IPS-18a (cell line): ENCODE measurements at regions not wholly inside any gene's neighbourhood (a gene's known extent, or its start where the extent isn't known, plus 50 kb on each side); places are given as distances from the start of the nearest gene placed in this dataset.

ENCODE experiments used
- H3K27ac ChIP-seq: one replicate; pipeline ENCODE4 v1.5.1; 2013; ENCODE audit warnings: low read length
- H3K27me3 ChIP-seq: one replicate; pipeline ENCODE4 v1.6.1; 2013; ENCODE audit warnings: mild to moderate bottlenecking, low read length; ENCODE audit not compliant: control insufficient read depth, insufficient read depth
- H3K36me3 ChIP-seq: one replicate; pipeline ENCODE4 v1.6.1; 2013; ENCODE audit warnings: low read depth, low read length; ENCODE audit not compliant: control insufficient read depth
- H3K4me1 ChIP-seq: one replicate; pipeline ENCODE4 v1.6.1; 2013; ENCODE audit warnings: low read depth, low read length; ENCODE audit not compliant: control insufficient read depth
- H3K4me3 ChIP-seq: one replicate; pipeline ENCODE4 v1.5.1; 2013; ENCODE audit warnings: low read length
- H3K9ac ChIP-seq: one replicate; pipeline ENCODE4 v1.6.1; 2013; ENCODE audit warnings: mild to moderate bottlenecking, low read length, moderate library complexity
- H3K9me3 ChIP-seq: one replicate; pipeline ENCODE4 v1.6.1; 2013; ENCODE audit warnings: low read depth, low read length; ENCODE audit not compliant: control insufficient read depth

GRCh38 chr12:30263434-30263833 lies 432.2 kb downstream of the IPO8 start:
- H3K27me3 ChIP-seq: no peaks in the 10 kb centered on the region
- no peaks in the 10 kb centered on the region for H3K4me1 ChIP-seq
- no peaks in the 10 kb centered on the region for H3K9me3 ChIP-seq
- no peak overlapping the region for H3K4me3 ChIP-seq
- H3K9ac ChIP-seq: no peak overlapping the region
- no peaks in the 10 kb centered on the region for H3K36me3 ChIP-seq
- H3K27ac ChIP-seq: no peak overlapping the region

- H3K9me3 ChIP-seq: no peaks in the 10 kb centered on the region
- H3K27me3 ChIP-seq: no peaks in the 10 kb centered on the region
- H3K4me1 ChIP-seq: no peaks in the 10 kb centered on the region
- H3K9ac ChIP-seq: no peak overlapping the region
- H3K27ac ChIP-seq: no peak overlapping the region
- no peaks in the 10 kb centered on the region for H3K36me3 ChIP-seq
- H3K4me3 ChIP-seq: no peak overlapping the region
Measured at GRCh38 chr12:30257618-30258017, 438.1 kb downstream of the IPO8 start.

GRCh38 chr12:30251546-30251945 lies 444.1 kb downstream of the IPO8 start:
- no peaks in the 10 kb centered on the region for H3K9me3 ChIP-seq
- H3K9ac ChIP-seq: no peak overlapping the region
- no peaks in the 10 kb centered on the region for H3K27me3 ChIP-seq
- H3K27ac ChIP-seq: no peak overlapping the region
- no peaks in the 10 kb centered on the region for H3K36me3 ChIP-seq
- H3K4me3 ChIP-seq: no peak overlapping the region
- peaks cover 7% of the 10 kb centered on the region for H3K4me1 ChIP-seq

GRCh38 chr12:30243426-30243825 lies 452.2 kb downstream of the IPO8 start:
- no peaks in the 10 kb centered on the region for H3K27me3 ChIP-seq
- no peak overlapping the region for H3K4me3 ChIP-seq
- H3K4me1 ChIP-seq: no peaks in the 10 kb centered on the region
- no peak overlapping the region for H3K27ac ChIP-seq
- no peaks in the 10 kb centered on the region for H3K36me3 ChIP-seq
- H3K9me3 ChIP-seq: no peaks in the 10 kb centered on the region
- H3K9ac ChIP-seq: no peak overlapping the region

- H3K36me3 ChIP-seq: no peaks in the 10 kb centered on the region
- no peaks in the 10 kb centered on the region for H3K9me3 ChIP-seq
- H3K9ac ChIP-seq: no peak overlapping the region
- H3K27ac ChIP-seq: no peak overlapping the region
- no peaks in the 10 kb centered on the region for H3K4me1 ChIP-seq
- H3K4me3 ChIP-seq: no peak overlapping the region
- no peaks in the 10 kb centered on the region for H3K27me3 ChIP-seq
Measured at GRCh38 chr12:30219047-30219446, 435.3 kb upstream of the TMTC1 start.

- no peak overlapping the region for H3K4me3 ChIP-seq
- H3K9me3 ChIP-seq: no peaks in the 10 kb centered on the region
- H3K9ac ChIP-seq: no peak overlapping the region
- H3K27ac ChIP-seq: no peak overlapping the region
- no peaks in the 10 kb centered on the region for H3K27me3 ChIP-seq
- no peaks in the 10 kb centered on the region for H3K36me3 ChIP-seq
- H3K4me1 ChIP-seq: no peaks in the 10 kb centered on the region
Measured at GRCh38 chr12:30218073-30218472, 434.3 kb upstream of the TMTC1 start.

GRCh38 chr12:30213166-30213565 lies 429.4 kb upstream of the TMTC1 start:
- H3K9me3 ChIP-seq: no peaks in the 10 kb centered on the region
- H3K4me1 ChIP-seq: no peaks in the 10 kb centered on the region
- H3K27me3 ChIP-seq: no peaks in the 10 kb centered on the region
- H3K36me3 ChIP-seq: no peaks in the 10 kb centered on the region
- no peak overlapping the region for H3K27ac ChIP-seq
- H3K9ac ChIP-seq: no peak overlapping the region
- H3K4me3 ChIP-seq: no peak overlapping the region

GRCh38 chr12:30211743-30212142 lies 428.0 kb upstream of the TMTC1 start:
- no peak overlapping the region for H3K27ac ChIP-seq
- no peaks in the 10 kb centered on the region for H3K9me3 ChIP-seq
- no peaks in the 10 kb centered on the region for H3K27me3 ChIP-seq
- H3K9ac ChIP-seq: no peak overlapping the region
- H3K36me3 ChIP-seq: no peaks in the 10 kb centered on the region
- H3K4me1 ChIP-seq: no peaks in the 10 kb centered on the region
- no peak overlapping the region for H3K4me3 ChIP-seq

GRCh38 chr12:30203981-30204380 lies 420.2 kb upstream of the TMTC1 start:
- no peaks in the 10 kb centered on the region for H3K36me3 ChIP-seq
- no peaks in the 10 kb centered on the region for H3K9me3 ChIP-seq
- no peaks in the 10 kb centered on the region for H3K4me1 ChIP-seq
- H3K4me3 ChIP-seq: no peak overlapping the region
- no peak overlapping the region for H3K27ac ChIP-seq
- no peaks in the 10 kb centered on the region for H3K27me3 ChIP-seq
- no peak overlapping the region for H3K9ac ChIP-seq

GRCh38 chr12:30202521-30203254 lies 418.9 kb upstream of the TMTC1 start:
- no peak overlapping the region for H3K27ac ChIP-seq
- no peak overlapping the region for H3K9ac ChIP-seq
- no peaks in the 10 kb centered on the region for H3K36me3 ChIP-seq
- H3K27me3 ChIP-seq: no peaks in the 10 kb centered on the region
- no peaks in the 10 kb centered on the region for H3K9me3 ChIP-seq
- H3K4me3 ChIP-seq: no peak overlapping the region
- peaks cover under 1% of the 10 kb centered on the region for H3K4me1 ChIP-seq

- Histone ChIP-seq H3K27ac (no peak overlapping the region), H3K4me3 (no peak overlapping the region), H3K4me1 (peaks cover 3% of the 10 kb centered on the region), H3K9ac (no peak overlapping the region), H3K9me3 (no peaks in the 10 kb centered on the region), H3K27me3 (no peaks in the 10 kb centered on the region), H3K36me3 (no peaks in the 10 kb centered on the region)
Measured at GRCh38 chr12:30201301-30202160, 417.8 kb upstream of the TMTC1 start.

GRCh38 chr12:30200864-30201263 lies 417.1 kb upstream of the TMTC1 start:
- no peaks in the 10 kb centered on the region for H3K27me3 ChIP-seq
- no peak overlapping the region for H3K27ac ChIP-seq
- no peak overlapping the region for H3K4me3 ChIP-seq
- H3K36me3 ChIP-seq: no peaks in the 10 kb centered on the region
- no peaks in the 10 kb centered on the region for H3K9me3 ChIP-seq
- H3K4me1 ChIP-seq: peaks cover 3% of the 10 kb centered on the region
- H3K9ac ChIP-seq: no peak overlapping the region
